HG02759 (cell line): ENCODE measurements at regions not wholly inside any gene's neighbourhood (a gene's known extent, or its start where the extent isn't known, plus 50 kb on each side); places are given as distances from the start of the nearest gene placed in this dataset.

ENCODE experiments used
- ATAC-seq: cut with Tn5 transposase; IDR thresholded peaks from one replicate; pipeline ENCODE4 v1.9.1; 2021; ENCODE audit warnings: mild to moderate bottlenecking, moderate library complexity; ENCODE audit not compliant: unreplicated experiment

- ATAC-seq: no peak
Observed at GRCh38 chr10:21329995-21330627, 195.4 kb downstream of the SKIDA1 start.

DNA sequence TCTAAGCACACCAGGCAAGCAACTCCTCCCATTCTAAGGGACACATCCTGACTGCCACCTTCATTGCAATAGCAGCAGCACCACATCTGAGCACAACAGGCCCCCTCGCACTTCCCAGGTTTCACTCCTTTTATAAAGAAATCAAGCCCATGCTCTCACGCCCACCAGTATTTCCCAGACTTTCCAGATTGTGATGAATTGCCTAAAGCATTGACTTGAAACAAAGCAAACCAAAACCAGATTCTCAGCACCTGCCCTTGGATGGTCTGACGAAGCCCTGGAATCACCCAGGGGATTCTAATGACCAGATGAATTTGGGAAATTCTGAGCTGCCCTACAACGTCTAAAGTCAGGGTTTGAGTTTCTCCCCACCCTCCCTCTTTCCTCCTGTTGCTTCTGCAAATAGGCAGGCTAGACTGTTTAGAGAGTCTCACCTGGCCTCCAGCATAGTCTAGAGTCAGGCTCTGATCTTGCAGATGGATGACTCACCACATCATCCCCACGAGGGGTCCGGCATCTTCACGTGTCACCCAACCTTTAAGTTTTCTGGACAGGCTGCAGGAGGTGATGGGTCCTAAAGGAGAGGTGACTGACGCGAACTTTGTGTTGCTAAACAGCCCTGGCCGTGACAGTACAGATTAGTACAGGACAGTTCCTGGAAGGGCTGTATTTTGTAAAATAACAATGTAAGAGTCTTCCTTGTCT, 198.0 kb downstream of the SKIDA1 start:
- no peak for ATAC-seq

DNA sequence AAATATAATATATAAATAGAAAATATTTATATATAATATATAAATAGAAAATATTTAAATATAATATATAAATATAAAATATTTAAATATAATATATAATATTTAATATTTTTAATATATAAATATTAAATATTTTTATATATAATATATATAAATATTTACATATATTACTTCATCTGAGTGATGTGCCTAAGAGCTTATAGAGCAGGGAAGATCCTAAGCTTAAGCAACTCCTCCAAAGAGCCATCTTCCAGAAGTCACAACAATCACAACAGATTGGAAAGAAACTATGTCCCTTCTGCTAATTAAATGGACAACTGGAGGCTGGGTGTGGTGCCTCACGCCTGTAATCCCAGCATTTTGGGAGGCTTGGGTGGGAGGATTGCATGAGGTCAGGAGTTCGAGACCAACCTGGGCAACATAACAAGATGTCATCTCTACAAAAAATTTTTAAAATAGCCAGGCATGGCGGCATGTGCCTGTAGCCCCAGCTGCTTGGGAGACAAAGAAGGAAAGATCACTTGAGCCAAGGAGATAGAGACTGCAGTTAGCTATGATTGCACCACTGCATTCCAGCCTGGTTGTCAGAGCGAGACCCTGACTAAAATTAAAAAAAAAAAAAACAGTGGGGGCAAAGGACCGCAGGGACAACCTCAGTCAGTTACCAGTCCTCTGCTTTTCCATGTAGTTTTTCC, 198.7 kb downstream of the SKIDA1 start:
- ATAC-seq: no peak

- no peak for ATAC-seq
Observed at GRCh38 chr10:21318540-21319167, 206.8 kb downstream of the SKIDA1 start.

DNA sequence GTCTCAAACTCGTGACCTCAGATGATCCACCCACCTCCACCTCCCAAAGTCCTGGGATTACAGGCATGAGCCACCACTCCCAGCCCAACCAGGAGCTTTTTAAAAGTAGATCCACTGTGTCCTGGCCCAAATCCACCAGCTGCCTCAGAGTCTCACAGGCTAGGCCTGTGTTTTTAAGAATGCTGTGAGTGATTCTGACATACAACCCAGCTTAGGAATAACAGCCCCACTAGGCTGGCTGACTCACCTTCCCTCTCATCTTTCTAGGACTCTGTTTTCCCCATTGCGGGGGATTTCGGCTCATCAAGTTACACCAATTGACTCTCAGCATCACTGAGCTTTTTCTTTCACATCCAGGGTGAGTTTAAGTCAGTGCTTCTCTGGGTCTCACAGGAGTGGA, 207.6 kb downstream of the SKIDA1 start:
- ATAC-seq: no peak

DNA sequence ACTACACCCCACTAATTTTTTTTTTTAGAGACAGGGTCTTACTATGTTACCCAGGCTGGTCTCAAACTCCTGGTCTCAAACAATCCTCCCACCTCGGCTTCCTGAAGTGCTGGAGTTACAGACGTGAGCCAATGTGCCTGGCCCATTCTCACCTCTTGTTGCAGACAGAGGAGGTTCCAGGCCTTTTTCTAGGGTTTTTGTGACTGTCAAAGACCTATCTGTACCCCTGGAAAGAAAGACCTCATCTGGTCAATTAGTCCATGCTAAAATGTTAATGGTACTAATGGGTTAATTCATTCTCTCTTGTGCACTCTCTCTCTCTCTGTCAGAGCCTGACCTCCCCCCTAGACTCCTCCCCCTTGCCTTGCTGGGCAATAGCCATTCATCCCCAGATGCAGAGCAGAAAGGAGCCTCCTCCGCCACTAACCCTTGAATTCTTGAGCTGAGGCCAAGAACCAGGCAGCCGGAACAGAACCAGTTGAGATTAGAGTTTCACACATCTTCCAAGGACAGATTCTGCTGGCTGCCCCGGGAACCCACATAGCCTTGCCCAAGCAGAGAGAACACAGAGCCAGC, 209.7 kb downstream of the SKIDA1 start:
- no peak for ATAC-seq

- ATAC-seq: no peak
Observed at GRCh38 chr10:21314906-21315644, 210.4 kb downstream of the SKIDA1 start.

- ATAC-seq: no peak
Observed at GRCh38 chr10:21314111-21314626, 211.3 kb downstream of the SKIDA1 start.

GRCh38 chr10:21313691-21314090, 211.8 kb downstream of the SKIDA1 start:
- no peak for ATAC-seq

DNA sequence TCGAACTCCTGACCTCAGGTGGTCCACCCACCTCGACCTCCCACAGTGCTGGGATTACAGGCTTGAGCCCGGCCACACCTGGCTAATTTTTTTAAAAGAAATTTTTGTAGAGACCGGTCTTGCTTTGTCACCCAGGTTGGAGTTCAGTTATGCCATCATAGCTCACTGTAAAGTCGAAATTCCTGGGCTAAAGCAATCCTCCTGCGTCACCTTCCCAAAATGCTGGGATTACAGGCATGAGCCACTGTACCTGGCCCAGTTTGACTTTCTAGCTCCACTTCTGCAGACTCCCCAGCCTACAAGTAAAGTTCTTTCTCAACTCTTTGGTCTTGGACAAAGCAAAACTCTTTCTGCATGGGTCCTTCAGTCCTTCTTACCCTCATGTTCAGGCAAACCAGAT, 214.1 kb downstream of the SKIDA1 start:
- no peak for ATAC-seq

GRCh38 chr10:21309427-21309826, 216.1 kb downstream of the SKIDA1 start:
- ATAC-seq: no peak

DNA sequence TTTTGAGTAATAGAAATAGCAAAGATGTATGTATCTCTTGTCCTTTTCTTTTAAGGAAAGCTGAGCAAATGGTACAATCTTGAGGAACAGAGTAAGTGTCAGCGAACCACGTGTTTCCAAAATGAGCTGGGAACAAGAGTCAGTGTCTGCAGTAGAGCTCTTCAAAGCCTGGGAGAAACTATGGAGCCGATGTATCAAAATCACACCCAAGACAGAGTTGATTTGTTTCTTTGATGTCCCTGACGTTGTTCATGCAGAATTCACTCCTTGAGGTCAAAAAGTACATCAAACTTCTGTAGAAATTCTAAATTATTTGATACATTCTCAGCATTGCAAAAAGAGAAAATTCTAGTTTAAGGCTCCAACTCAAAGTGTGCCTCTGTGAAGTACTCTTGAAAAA, 216.5 kb downstream of the SKIDA1 start:
- ATAC-seq: no peak

DNA sequence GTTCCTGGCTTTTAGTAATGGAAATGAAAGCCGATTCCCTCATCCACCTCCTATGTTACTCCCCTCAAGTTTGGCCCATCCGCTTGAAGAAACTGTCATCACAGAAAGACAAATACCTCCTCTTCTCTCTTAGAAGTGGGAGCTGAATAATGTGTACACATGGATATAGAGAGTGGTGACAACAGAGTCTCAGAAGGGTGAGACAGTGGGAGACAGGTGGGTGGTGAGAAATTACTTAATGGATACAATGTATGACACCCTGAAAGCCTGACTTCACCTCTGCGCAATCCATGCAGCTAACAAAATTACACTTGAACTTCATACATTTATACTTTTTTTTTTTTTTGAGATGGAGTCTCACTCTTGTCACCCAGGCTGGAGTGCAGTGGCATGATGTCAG, 217.5 kb downstream of the SKIDA1 start:
- no peak for ATAC-seq

DNA sequence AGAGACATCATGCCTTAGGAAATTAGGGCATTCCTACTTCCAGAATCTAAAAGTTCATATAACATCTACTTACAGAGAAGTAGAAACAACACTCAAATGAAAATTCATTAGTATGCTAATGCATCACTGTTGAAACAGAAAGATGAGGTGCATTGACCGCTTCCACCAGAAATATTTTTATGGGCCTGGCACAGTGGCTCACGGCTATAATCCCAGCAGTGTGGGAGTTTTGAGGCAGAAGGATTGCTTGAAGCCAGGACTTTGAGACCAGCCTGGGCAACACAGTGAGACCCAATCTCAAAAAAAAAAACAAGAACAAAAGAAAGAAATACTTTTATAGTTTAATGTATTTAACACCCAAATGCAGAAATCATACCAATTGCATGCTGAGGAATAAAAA, 220.9 kb downstream of the SKIDA1 start:
- no peak for ATAC-seq

- ATAC-seq: no peak
Observed at GRCh38 chr10:21304198-21304597, 221.3 kb downstream of the SKIDA1 start.

- no peak for ATAC-seq
Observed at GRCh38 chr10:21300551-21300950, 224.9 kb downstream of the SKIDA1 start.

DNA sequence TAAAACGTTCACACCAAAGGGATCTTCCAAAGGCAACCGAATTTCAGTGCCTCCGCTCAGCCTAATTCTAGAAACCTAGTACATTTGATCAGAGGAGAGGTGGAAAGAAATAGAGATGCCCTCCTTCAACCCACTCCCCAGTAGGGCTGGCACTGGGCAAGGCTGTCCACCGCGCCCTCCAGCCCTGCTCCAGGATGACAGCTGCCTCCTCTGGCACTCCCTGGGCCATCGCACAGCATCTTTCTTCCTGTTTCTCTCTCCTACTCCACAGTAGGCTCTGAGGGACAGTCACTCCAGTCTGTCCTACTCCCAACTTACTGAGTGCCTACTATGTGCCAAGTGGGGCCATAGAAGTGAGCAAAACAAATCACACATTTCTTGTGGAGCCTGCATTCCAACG, 226.2 kb downstream of the SKIDA1 start:
- ATAC-seq: no peak

DNA sequence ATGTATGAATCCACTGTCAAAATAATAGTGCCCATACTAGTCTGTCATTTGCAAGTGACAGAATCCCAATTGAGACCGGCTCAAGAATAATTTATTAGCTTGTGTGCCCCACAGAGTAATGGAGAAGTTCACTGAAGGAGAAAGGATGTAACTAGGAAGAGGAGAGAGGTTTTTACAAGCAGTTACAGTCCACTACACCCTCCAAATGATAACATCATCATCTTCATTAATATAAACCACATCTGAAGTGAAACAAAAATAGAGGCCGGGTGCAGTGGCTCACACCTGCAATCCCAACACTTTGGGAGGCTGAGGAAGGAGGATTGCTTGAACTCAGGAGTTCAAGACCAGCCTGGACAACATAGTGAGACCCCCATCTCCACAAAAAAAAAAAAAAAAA, 226.8 kb downstream of the SKIDA1 start:
- no peak for ATAC-seq

DNA sequence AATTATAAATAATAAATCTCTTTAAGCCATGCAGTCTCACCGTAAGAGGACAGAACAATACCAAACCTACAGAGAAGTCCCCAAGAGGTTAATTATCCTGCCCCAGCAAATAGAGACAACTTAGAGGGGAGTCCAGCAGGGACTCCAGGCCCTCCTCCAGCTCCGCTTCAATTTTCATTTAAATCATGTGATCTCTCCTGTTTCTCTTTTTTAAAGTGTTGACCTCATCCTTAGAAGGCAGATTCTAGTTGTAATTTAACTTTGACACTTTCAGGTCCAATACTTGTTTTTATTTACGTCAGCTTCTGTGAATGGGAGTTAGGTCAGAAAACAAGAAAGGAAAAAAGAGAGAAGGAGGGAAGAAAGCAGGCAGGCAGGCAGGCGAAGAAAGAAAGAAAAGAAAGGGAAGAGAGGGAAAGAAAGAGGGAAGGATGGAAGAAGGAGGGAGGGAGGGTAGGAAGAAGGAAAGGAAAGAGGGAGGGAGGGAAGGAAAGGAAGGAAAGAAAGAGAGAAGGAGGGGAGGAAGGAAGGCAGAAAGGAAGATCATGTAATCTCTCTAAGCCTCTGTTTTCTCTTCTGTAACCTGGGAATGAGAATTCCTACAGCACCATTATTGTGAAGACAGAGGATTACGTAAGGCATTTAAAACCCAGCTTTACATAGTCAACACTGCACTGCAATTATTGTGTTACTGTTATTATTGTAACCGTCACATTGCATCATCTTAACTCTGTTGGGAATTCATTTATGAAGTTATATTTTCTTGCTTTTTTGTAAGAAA, 227.7 kb downstream of the SKIDA1 start:
- ATAC-seq: no peak
